22Rv1 (cell line): ENCODE measurements at regions not wholly inside any gene's neighbourhood (a gene's known extent, or its start where the extent isn't known, plus 50 kb on each side); places are given as distances from the start of the nearest gene placed in this dataset.

Source experiments
- ZFX ChIP-seq: fragments of 450-650 bp; IDR thresholded peaks from 2 replicates; pipeline ENCODE4 v1.6.1; 2017; ENCODE audit warnings: antibody characterized with exemption, borderline replicate concordance
- TF ChIP-seq, protein P1 (sequence below): fragments of 450-650 bp; IDR thresholded peaks from 2 replicates; pipeline ENCODE4 v1.5.1; 2017; ENCODE audit warnings: mild to moderate bottlenecking

DNA sequence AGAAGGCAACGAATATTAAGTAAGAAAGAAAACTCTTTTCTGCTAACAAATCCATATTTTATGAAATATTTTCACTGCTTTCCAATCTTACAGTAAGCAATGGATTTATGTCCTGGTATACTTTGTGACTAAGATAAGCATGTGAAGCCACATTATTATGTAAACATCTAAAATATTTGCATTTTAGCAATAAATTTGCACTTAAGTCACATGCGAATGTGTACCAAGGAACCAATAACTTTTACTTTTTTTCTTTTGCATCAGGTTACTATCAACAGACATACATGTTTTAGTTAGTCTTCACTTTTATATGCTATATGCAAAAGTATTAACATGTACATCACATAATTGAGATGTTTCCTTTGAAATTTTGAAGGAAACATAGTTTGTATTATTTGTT is 536.7 kb downstream of the SLITRK6 start:
- TF ChIP-seq, protein P1, sequence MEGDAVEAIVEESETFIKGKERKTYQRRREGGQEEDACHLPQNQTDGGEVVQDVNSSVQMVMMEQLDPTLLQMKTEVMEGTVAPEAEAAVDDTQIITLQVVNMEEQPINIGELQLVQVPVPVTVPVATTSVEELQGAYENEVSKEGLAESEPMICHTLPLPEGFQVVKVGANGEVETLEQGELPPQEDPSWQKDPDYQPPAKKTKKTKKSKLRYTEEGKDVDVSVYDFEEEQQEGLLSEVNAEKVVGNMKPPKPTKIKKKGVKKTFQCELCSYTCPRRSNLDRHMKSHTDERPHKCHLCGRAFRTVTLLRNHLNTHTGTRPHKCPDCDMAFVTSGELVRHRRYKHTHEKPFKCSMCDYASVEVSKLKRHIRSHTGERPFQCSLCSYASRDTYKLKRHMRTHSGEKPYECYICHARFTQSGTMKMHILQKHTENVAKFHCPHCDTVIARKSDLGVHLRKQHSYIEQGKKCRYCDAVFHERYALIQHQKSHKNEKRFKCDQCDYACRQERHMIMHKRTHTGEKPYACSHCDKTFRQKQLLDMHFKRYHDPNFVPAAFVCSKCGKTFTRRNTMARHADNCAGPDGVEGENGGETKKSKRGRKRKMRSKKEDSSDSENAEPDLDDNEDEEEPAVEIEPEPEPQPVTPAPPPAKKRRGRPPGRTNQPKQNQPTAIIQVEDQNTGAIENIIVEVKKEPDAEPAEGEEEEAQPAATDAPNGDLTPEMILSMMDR = no peak
- TF ChIP-seq ZFX = no peak
